A549 (cell line): ENCODE measurements at regions not wholly inside any gene's neighbourhood (a gene's known extent, or its start where the extent isn't known, plus 50 kb on each side); places are given as distances from the start of the nearest gene placed in this dataset.

Experiments
- ATAC-seq, 2 experiments: fragments of 200-7000 bp in 1 of 2; fragments of >200 bp in 1 of 2; cut with Nextera tagmentation in 1 of 2; cut with Tn5 transposase in 1 of 2; 3 replicates each; pipeline versions ENCODE4 v1.8.0 to v1.9.1; 2018 to 2020; ENCODE audit warnings: mild to moderate bottlenecking in 1 of 2, moderate library complexity in 1 of 2
- CTCF ChIA-PET: fragments of 300-600 bp; sonication (Branson Sonifier 250); formaldehyde crosslinking; extraction: SDS; loops from one replicate; lab custom pipeline; 2021; ENCODE audit warnings: antibody characterized with exemption, inconsistent platforms; lab: Yijun Ruan, JAX
- POLR2A ChIA-PET: fragments of 350-600 bp; formaldehyde crosslinking; extraction: SDS; loops from one replicate; lab custom pipeline; 2021; ENCODE audit warnings: antibody characterized with exemption, inconsistent platforms; lab: Yijun Ruan, JAX
- DNase-seq, 2 experiments: peaks; one replicate each; pipeline versions ENCODE4 v3.0.0 to v3.0.0-alpha.2; 2011 to 2016; ENCODE audit warnings: low read depth in 1 of 2, low spot score in 1 of 2
- FAIRE-seq: peaks from 2 replicates; lab custom pipeline; 2011; peaks lifted over from hg19 to GRCh38; lab: Jason Lieb, UNC
- H3K27ac ChIP-seq, 2 experiments: fragments of >200 bp; sonication (Bioruptor Twin); formaldehyde crosslinking; 3 replicates each; pipeline ENCODE4 v1.5.1; 2016 to 2017
- H3K4me1 ChIP-seq: fragments of >200 bp; sonication (Bioruptor Twin); formaldehyde crosslinking; 3 replicates; pipeline ENCODE4 v1.6.1; 2016
- H3K4me2 ChIP-seq: fragments of >200 bp; sonication (Bioruptor Twin); formaldehyde crosslinking; 3 replicates; pipeline ENCODE4 v1.6.1; 2016
- H3K4me3 ChIP-seq: fragments of >200 bp; sonication (Bioruptor Twin); formaldehyde crosslinking; 3 replicates; pipeline ENCODE4 v1.5.1; 2016
- H3K9me3 ChIP-seq: fragments of >200 bp; sonication (Bioruptor Twin); formaldehyde crosslinking; 3 replicates; pipeline ENCODE4 v1.6.1; 2016
- ATOH8 ChIP-seq: fragments of 250-450 bp; sonication (Bioruptor Pico); IDR thresholded peaks from 2 replicates; pipeline ENCODE4 v1.5.0; 2020; ENCODE audit warnings: low read depth, mild to moderate bottlenecking, moderate library complexity
- CBX2 ChIP-seq: fragments of 200-600 bp; sonication (generic); IDR thresholded peaks from 2 replicates; pipeline ENCODE4 v1.6.1; 2016; ENCODE audit warnings: low read depth, mild to moderate bottlenecking, borderline replicate concordance
- CHD2 ChIP-seq: fragments of 150-350 bp; IDR thresholded peaks from 2 replicates; pipeline ENCODE4 v1.6.1; 2014; ENCODE audit warnings: low read length; ENCODE audit not compliant: partially characterized antibody
- CTCF ChIP-seq: fragments of >200 bp; sonication (Bioruptor Twin); formaldehyde crosslinking; IDR thresholded peaks from 3 replicates; pipeline ENCODE4 v1.5.1; 2016
- EHF ChIP-seq: fragments of 250-450 bp; sonication (Bioruptor Pico); IDR thresholded peaks from 2 replicates; pipeline ENCODE4 v1.5.0; 2020; ENCODE audit warnings: mild to moderate bottlenecking
- FOSB ChIP-seq: fragments of 250-450 bp; sonication (Bioruptor Pico); IDR thresholded peaks from 2 replicates; pipeline ENCODE4 v1.5.0; 2020; ENCODE audit warnings: mild to moderate bottlenecking, moderate library complexity
- GATA3 ChIP-seq: IDR thresholded peaks from 2 replicates; pipeline ENCODE4 v1.6.1; 2012; ENCODE audit warnings: borderline replicate concordance
- HMGXB4 ChIP-seq: fragments of 250-450 bp; sonication (Bioruptor Pico); IDR thresholded peaks from 2 replicates; pipeline ENCODE4 v1.5.0; 2021; ENCODE audit warnings: mild to moderate bottlenecking, moderate library complexity, borderline replicate concordance
- HOXA7 ChIP-seq: fragments of 250-450 bp; sonication (Bioruptor Pico); IDR thresholded peaks from 2 replicates; pipeline ENCODE4 v1.5.0; 2020; ENCODE audit warnings: mild to moderate bottlenecking, moderate library complexity
- HOXB13 ChIP-seq: fragments of 250-450 bp; sonication (Bioruptor Pico); IDR thresholded peaks from 2 replicates; pipeline ENCODE4 v1.5.0; 2020; ENCODE audit warnings: low read depth, mild to moderate bottlenecking, moderate library complexity
- JUN ChIP-seq, 2 experiments: fragments of >200 bp; sonication (Bioruptor Twin); formaldehyde crosslinking; IDR thresholded peaks; 2 replicates in 1 of 2; 3 replicates in 1 of 2; pipeline ENCODE4 v1.6.1; 2016 to 2017
- JUNB ChIP-seq: fragments of >200 bp; sonication (Bioruptor Twin); formaldehyde crosslinking; IDR thresholded peaks from 2 replicates; pipeline ENCODE4 v1.6.1; 2016
- KDM5A ChIP-seq: fragments of 200-600 bp; sonication (generic); IDR thresholded peaks from 2 replicates; pipeline ENCODE4 v1.6.1; 2016; ENCODE audit warnings: antibody characterized with exemption, mild to moderate bottlenecking
- MAFK ChIP-seq: fragments of 450-650 bp; IDR thresholded peaks from 2 replicates; pipeline ENCODE4 v1.6.1; 2014; ENCODE audit not compliant: partially characterized antibody
- MAZ ChIP-seq: fragments of 150-350 bp; IDR thresholded peaks from 2 replicates; pipeline ENCODE4 v1.6.1; 2014; ENCODE audit warnings: antibody characterized with exemption, low read depth, low read length, borderline replicate concordance
- MYC ChIP-seq: IDR thresholded peaks from 2 replicates; pipeline ENCODE4 v1.6.1; 2012; ENCODE audit warnings: mild to moderate bottlenecking, inconsistent platforms, low read length, improper control_type of control experiment, borderline replicate concordance
- NFE2L2 ChIP-seq: fragments of 150-350 bp; conservative IDR thresholded peaks from 2 replicates; pipeline ENCODE4 v1.6.1; 2014; ENCODE audit warnings: low read length
- NR3C1 ChIP-seq: fragments of >200 bp; sonication (Bioruptor Twin); formaldehyde crosslinking; IDR thresholded peaks from 3 replicates; pipeline ENCODE4 v1.6.1; 2017
- POLR2A ChIP-seq: IDR thresholded peaks from 2 replicates; pipeline ENCODE4 v1.6.1; 2012; ENCODE audit warnings: mild to moderate bottlenecking, low read length
- RAD21 ChIP-seq, 2 experiments: fragments of >200 bp in 1 of 2; sonication (Bioruptor Twin) in 1 of 2; formaldehyde crosslinking in 1 of 2; IDR thresholded peaks in 1 of 2; conservative IDR thresholded peaks in 1 of 2; 2 replicates in 1 of 2; 3 replicates in 1 of 2; pipeline ENCODE4 v1.6.1; 2012 to 2018; ENCODE audit warnings: inconsistent platforms in 1 of 2
- RNF2 ChIP-seq: fragments of 200-600 bp; sonication (generic); IDR thresholded peaks from 2 replicates; pipeline ENCODE4 v1.6.1; 2016; ENCODE audit warnings: low read depth, mild to moderate bottlenecking, antibody characterized with exemption, moderate library complexity, borderline replicate concordance
- SMC3 ChIP-seq: fragments of >200 bp; sonication (Bioruptor Twin); formaldehyde crosslinking; IDR thresholded peaks from 3 replicates; pipeline ENCODE4 v1.6.1; 2018; ENCODE audit warnings: inconsistent platforms
- ZC3H11A ChIP-seq: fragments of 450-650 bp; IDR thresholded peaks from 2 replicates; pipeline ENCODE4 v1.6.1; 2014; ENCODE audit warnings: antibody characterized with exemption, mild to moderate bottlenecking
- ZFP36 ChIP-seq: fragments of 450-650 bp; IDR thresholded peaks from 2 replicates; pipeline ENCODE4 v1.6.1; 2014; ENCODE audit warnings: borderline replicate concordance; ENCODE audit not compliant: partially characterized antibody
- ZNF302 ChIP-seq: fragments of 250-450 bp; sonication (Bioruptor Pico); IDR thresholded peaks from 2 replicates; pipeline ENCODE4 v1.9.0; 2021; ENCODE audit warnings: inconsistent platforms, mild to moderate bottlenecking, moderate library complexity
- ZSCAN20 ChIP-seq: fragments of 250-450 bp; sonication (Bioruptor Pico); IDR thresholded peaks from 2 replicates; pipeline ENCODE4 v1.8.0; 2022; ENCODE audit warnings: mild to moderate bottlenecking, moderate library complexity
- WGBS: methylation state at CpG from one replicate; pipeline ENCODE4 v1.1.6; 2017; ENCODE audit errors: missing lambda C conversion rate; 5-methylcytosine and 5-hydroxymethylcytosine counted together

GRCh38 chr7:97285348-97285747 lies 167.8 kb downstream of the SDHAF3 start:
- POLR2A ChIA-PET = no interaction called here
- ATAC-seq (no peak), FAIRE-seq (no peak)
- no peak overlapping the region for H3K4me3 ChIP-seq
- whole genome bisulfite sequencing = 0% methylated on average over 2 of the region's 2 CpGs
- no peak overlapping the region for H3K4me2 ChIP-seq
- TF ChIP-seq FOSB (CRISPR knock-in tag) (no peak), RNF2 (no peak)
- TF ChIP-seq, all 56 proteins: peak for 0
- Histone ChIP-seq H3K9me3 (no peaks in the 10 kb centered on the region), H3K27ac (no peak overlapping the region), H3K4me1 (no peaks in the 10 kb centered on the region)
- DNase-seq = no peak
- CTCF ChIA-PET = no interaction called here

- FAIRE-seq = no peak
- H3K4me2 ChIP-seq = no peak overlapping the region
- H3K4me3 ChIP-seq = no peak overlapping the region
- 29% methylated on average over 3 of the region's 3 CpGs for WGBS
- CTCF ChIA-PET = interaction anchor here (0.6 kb wide), 1 partner anchor 197 kb away, joined by 3 read pairs; no protein-coding TSS in a partner anchor
- ATAC-seq = no peak
- H3K4me1 ChIP-seq = no peaks in the 10 kb centered on the region
- POLR2A ChIA-PET = no interaction called here
- no peak for DNase-seq
- no peak overlapping the region for H3K27ac ChIP-seq
- H3K9me3 ChIP-seq = no peaks in the 10 kb centered on the region
- TF ChIP-seq RAD21 (conservative IDR thresholded peaks at IDR 0.05 in 1 of 2, IDR thresholded peaks at IDR 0.05 in 1 of 2) = no peak
- no peak for TF ChIP-seq NR3C1
- TF ChIP-seq ATOH8 (CRISPR knock-in tag) = no peak
- TF ChIP-seq ZSCAN20 (CRISPR knock-in tag) = no peak
- TF ChIP-seq KDM5A = no peak
- no peak for TF ChIP-seq GATA3
- TF ChIP-seq FOSB (CRISPR knock-in tag) = no peak
- TF ChIP-seq SMC3 = no peak
- no peak for TF ChIP-seq ZNF302 (CRISPR knock-in tag)
- no peak for TF ChIP-seq MAZ
- TF ChIP-seq ZFP36 = no peak
These were observed 175.5 kb downstream of the SDHAF3 start for GRCh38 chr7:97293031-97293430.

- ChIA-PET CTCF (no interaction called here), POLR2A (no interaction called here)
- Histone ChIP-seq H3K9me3 (no peaks in the 10 kb centered on the region), H3K27ac (no peak overlapping the region), H3K4me3 (no peak overlapping the region), H3K4me2 (no peak overlapping the region), H3K4me1 (no peaks in the 10 kb centered on the region)
- ATAC-seq (no peak), FAIRE-seq (no peak), DNase-seq (peak in 1 of 2 experiments; percentile 3)
- TF ChIP-seq MAFK (peak; percentile 36), NFE2L2 (peak; percentile 84), CTCF (no peak)
- 89% methylated on average over 2 of the region's 2 CpGs for WGBS
These were observed 181.1 kb downstream of the SDHAF3 start for GRCh38 chr7:97298561-97298960.

- Histone ChIP-seq H3K4me3 (no peak overlapping the region), H3K9me3 (no peaks in the 10 kb centered on the region), H3K4me2 (no peak overlapping the region), H3K27ac (no peak overlapping the region), H3K4me1 (no peaks in the 10 kb centered on the region)
- ChIA-PET CTCF (no interaction called here), POLR2A (no interaction called here)
- DNase-seq = no peak
- no peak for FAIRE-seq
- no peak for ATAC-seq
- WGBS = 33% methylated on average over 8 of the region's 8 CpGs
- TF ChIP-seq EHF (CRISPR knock-in tag) = no peak
- TF ChIP-seq FOSB (CRISPR knock-in tag) = no peak
- no peak for TF ChIP-seq POLR2A
- no peak for TF ChIP-seq CHD2
- TF ChIP-seq HOXB13 (CRISPR knock-in tag) = no peak
- TF ChIP-seq JUN (IDR thresholded peaks at IDR 0.05) = no peak
- TF ChIP-seq ZC3H11A = no peak
- no peak for TF ChIP-seq MAZ
- TF ChIP-seq CBX2 = no peak
- no peak for TF ChIP-seq HMGXB4 (CRISPR knock-in tag)
- TF ChIP-seq MYC = no peak
- no peak for TF ChIP-seq HOXA7 (CRISPR knock-in tag)
- no peak for TF ChIP-seq JUNB
- no peak for TF ChIP-seq GATA3
These were observed 188.1 kb downstream of the SDHAF3 start for GRCh38 chr7:97305589-97305988.
